Neural cell (in vitro differentiated cells): ENCODE measurements at regions not wholly inside any gene's neighbourhood (a gene's known extent, or its start where the extent isn't known, plus 50 kb on each side); places are given as distances from the start of the nearest gene placed in this dataset.

Experiments
- EP300 ChIP-seq: fragments of 450-650 bp; conservative IDR thresholded peaks from 2 replicates; pipeline ENCODE4 v1.6.1; 2014; ENCODE audit warnings: antibody characterized with exemption, mild to moderate bottlenecking, moderate library complexity; ENCODE audit not compliant: poor library complexity, severe bottlenecking
- EZH2 ChIP-seq: fragments of 200-600, 300-800 bp; shearing (Covaris generic), sonication (generic); IDR thresholded peaks from 2 replicates; pipeline ENCODE4 v1.6.1; 2014; ENCODE audit warnings: antibody characterized with exemption, low read length, borderline replicate concordance, mild to moderate bottlenecking; ENCODE audit not compliant: insufficient read depth, poor library complexity, severe bottlenecking
- MXI1 ChIP-seq: fragments of 450-650 bp; conservative IDR thresholded peaks from 2 replicates; pipeline ENCODE4 v1.6.1; 2014; ENCODE audit warnings: antibody characterized with exemption, mild to moderate bottlenecking; ENCODE audit not compliant: poor library complexity, severe bottlenecking
- POLR2AphosphoS5 ChIP-seq: IDR thresholded peaks from 2 replicates; pipeline ENCODE4 v1.6.1; 2012
- RAD21 ChIP-seq: fragments of 450-650 bp; conservative IDR thresholded peaks from 2 replicates; pipeline ENCODE4 v1.6.1; 2014; ENCODE audit warnings: antibody characterized with exemption, mild to moderate bottlenecking, moderate library complexity
- SMC3 ChIP-seq: fragments of 450-650 bp; conservative IDR thresholded peaks from 2 replicates; pipeline ENCODE4 v1.6.1; 2014; ENCODE audit warnings: antibody characterized with exemption, mild to moderate bottlenecking, moderate library complexity; ENCODE audit not compliant: poor library complexity
- TAF1 ChIP-seq: IDR thresholded peaks from 2 replicates; pipeline ENCODE4 v1.6.1; 2012; ENCODE audit warnings: low read depth
- TF ChIP-seq, protein P1 (sequence below): fragments of 450-650 bp; IDR thresholded peaks from 2 replicates; pipeline ENCODE4 v1.5.1; 2014; ENCODE audit warnings: antibody characterized with exemption, mild to moderate bottlenecking, moderate library complexity; ENCODE audit not compliant: poor library complexity, severe bottlenecking
- TF ChIP-seq, protein P2 (sequence below): IDR thresholded peaks from 2 replicates; pipeline ENCODE4 v1.6.1; 2012; ENCODE audit warnings: borderline replicate concordance

DNA sequence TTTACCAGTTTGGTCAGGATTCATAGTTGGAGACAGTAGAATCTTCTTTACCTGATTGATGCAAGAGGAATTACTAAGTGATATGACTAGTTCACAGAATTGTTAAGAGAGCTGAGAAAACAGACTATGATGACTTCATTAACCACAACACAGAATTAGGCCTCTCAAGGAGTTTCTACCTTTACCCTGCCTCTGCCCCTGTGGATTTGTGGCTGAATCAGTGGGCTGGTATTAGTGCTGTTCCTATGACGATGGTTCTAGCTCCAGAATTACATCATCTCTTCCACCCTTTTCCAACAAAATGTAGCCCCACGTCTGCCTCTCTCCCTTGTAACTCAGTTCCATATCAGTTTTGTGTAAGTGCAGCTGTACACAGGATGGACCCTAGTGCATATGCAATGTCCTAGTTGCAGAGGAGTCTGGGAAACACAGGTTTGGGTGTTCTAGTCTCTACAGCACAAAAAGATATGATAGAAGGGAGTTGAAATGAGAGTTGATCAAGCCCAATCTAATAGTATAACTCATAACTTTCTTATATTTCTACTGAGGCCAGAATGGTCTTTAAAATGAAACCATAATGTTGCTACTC, 99.3 kb downstream of the ANXA5 start:
- TF ChIP-seq, protein P1, sequence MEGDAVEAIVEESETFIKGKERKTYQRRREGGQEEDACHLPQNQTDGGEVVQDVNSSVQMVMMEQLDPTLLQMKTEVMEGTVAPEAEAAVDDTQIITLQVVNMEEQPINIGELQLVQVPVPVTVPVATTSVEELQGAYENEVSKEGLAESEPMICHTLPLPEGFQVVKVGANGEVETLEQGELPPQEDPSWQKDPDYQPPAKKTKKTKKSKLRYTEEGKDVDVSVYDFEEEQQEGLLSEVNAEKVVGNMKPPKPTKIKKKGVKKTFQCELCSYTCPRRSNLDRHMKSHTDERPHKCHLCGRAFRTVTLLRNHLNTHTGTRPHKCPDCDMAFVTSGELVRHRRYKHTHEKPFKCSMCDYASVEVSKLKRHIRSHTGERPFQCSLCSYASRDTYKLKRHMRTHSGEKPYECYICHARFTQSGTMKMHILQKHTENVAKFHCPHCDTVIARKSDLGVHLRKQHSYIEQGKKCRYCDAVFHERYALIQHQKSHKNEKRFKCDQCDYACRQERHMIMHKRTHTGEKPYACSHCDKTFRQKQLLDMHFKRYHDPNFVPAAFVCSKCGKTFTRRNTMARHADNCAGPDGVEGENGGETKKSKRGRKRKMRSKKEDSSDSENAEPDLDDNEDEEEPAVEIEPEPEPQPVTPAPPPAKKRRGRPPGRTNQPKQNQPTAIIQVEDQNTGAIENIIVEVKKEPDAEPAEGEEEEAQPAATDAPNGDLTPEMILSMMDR = no peak
- TF ChIP-seq EP300 (no peak), TAF1 (no peak), EZH2 (no peak), POLR2AphosphoS5 (no peak), RAD21 (no peak), MXI1 (no peak), SMC3 (no peak)
- TF ChIP-seq, protein P2, sequence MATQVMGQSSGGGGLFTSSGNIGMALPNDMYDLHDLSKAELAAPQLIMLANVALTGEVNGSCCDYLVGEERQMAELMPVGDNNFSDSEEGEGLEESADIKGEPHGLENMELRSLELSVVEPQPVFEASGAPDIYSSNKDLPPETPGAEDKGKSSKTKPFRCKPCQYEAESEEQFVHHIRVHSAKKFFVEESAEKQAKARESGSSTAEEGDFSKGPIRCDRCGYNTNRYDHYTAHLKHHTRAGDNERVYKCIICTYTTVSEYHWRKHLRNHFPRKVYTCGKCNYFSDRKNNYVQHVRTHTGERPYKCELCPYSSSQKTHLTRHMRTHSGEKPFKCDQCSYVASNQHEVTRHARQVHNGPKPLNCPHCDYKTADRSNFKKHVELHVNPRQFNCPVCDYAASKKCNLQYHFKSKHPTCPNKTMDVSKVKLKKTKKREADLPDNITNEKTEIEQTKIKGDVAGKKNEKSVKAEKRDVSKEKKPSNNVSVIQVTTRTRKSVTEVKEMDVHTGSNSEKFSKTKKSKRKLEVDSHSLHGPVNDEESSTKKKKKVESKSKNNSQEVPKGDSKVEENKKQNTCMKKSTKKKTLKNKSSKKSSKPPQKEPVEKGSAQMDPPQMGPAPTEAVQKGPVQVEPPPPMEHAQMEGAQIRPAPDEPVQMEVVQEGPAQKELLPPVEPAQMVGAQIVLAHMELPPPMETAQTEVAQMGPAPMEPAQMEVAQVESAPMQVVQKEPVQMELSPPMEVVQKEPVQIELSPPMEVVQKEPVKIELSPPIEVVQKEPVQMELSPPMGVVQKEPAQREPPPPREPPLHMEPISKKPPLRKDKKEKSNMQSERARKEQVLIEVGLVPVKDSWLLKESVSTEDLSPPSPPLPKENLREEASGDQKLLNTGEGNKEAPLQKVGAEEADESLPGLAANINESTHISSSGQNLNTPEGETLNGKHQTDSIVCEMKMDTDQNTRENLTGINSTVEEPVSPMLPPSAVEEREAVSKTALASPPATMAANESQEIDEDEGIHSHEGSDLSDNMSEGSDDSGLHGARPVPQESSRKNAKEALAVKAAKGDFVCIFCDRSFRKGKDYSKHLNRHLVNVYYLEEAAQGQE = no peak
